GM21367 (cell line): ENCODE measurements at regions not wholly inside any gene's neighbourhood (a gene's known extent, or its start where the extent isn't known, plus 50 kb on each side); places are given as distances from the start of the nearest gene placed in this dataset.
"Not testable (repeated sequence)": the region's sequence is repeated elsewhere in the genome, so short reads cannot be mapped to it uniquely, and the experiment has no call there.

Experiments used
- ATAC-seq: cut with Tn5 transposase; IDR thresholded peaks from one replicate; pipeline ENCODE4 v1.9.1; 2021; ENCODE audit not compliant: unreplicated experiment

GRCh38 chr5:119879446-119879845, 250.1 kb downstream of the FAM170A start:
- ATAC-seq, result no peak

DNA sequence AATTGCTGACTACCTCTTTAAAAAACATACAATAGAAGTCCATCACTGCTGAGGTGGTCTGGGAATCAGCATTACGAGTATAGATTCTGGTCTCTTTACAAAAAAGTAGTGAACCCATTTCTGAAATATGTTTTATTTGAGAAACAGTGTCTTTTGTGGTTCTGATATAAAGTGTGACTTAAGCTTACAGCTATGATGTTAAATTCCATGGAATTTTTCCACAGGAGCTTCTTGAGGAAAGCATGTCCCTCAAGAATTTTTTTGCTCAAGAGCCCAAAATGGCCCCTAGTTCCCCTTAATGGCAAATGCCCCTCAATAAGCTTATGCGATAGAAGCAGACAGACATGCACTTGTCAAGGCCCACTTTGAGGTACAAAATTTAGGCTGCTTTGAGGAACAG, 265.7 kb downstream of the FAM170A start:
- ATAC-seq, result no peak

DNA sequence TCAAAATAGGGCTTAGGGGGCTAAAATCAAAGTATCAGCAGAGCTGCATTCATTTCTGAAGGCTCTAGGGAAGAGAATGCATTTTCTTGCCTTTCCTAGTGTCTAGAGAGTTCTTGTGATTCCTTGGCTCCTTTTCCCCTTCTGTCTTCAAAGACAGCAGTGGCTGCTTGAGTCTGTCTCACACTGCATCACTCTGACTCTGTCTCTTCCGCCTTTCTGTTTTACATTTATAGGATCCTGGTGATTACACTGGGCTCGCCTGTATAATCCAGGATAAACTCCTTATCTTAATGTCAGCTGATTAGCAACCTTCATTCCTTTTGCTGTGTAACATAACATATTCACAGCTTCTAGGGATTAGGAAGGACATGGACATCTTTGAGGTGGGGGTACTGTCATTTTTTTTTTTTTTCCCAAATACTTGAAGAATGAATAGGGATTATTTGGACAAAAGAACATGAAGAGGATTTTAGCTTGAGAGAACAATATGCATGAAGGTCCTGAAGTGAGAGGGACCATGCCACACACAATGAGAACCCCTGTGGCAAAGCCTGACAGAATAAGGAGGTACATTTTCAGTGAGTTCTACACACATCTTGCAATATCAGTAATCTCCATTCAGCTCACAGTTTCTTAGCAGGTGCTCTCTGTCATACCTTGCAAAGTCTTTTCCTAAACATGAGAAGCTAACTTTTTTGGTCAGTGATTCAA, 267.6 kb downstream of the FAM170A start:
- ATAC-seq, result no peak

GRCh38 chr5:119897537-119898370, 268.4 kb downstream of the FAM170A start:
- ATAC-seq, result no peak

- no peak for ATAC-seq
These were observed 270.6 kb downstream of the FAM170A start for GRCh38 chr5:119899981-119900380.

DNA sequence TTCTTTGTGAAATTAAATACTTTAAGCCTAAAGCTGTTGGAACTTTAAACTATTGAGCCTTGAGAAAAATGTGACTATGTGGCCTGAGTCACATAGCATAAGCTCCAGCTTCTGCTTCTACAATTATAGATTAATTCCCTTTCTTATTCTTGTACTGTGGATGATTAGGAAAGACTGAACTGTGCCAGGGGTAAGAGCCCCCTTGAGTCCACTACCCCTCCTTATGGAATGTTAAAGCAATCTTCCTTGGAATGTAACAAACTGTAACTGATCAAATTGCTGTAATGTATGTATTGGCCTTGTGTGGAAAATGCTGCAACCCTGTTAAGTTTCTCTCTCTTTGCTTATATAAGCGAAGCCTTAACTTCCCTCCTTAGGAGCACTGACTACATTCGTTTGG, 273.2 kb downstream of the FAM170A start:
- no peak for ATAC-seq

DNA sequence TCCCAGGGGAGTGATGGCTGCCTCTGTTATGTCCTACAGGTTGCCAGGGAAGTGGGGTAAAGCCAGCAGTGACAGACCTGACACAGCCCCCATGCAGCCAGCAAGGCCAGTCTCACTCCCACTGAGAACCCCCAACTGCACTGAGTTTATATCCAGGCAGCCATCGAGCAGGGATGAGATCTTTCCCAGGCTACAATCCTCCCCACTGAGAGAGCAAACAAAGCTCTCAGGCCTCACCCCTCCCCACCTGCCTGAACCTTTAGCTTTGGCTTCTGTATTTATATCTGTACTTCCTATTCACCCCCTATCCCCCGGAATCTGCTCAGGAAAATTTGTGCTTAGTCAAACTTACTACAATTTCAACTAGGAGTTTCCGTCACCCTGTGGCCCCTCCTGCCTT, 284.1 kb downstream of the FAM170A start:
- no peak for ATAC-seq

DNA sequence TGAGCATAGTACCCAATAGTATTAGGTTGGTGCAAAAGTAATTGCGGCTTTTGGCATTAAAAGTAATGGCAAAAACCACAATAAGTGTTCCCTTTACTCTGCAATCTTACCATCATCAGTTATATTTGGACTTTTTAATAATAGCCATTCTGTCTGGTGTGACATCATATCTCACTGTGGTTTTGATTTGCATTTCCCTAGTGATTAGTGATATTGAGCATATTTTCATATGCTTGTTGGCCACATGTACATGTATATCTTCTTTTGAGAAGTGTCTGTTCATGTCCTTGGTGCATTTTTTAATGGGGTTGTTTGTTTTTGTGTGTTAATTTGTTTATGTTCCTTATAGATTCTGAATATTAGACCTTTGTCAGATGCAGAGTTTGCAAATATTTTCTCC, 289.9 kb downstream of the FAM170A start:
- no peak for ATAC-seq

GRCh38 chr5:119926301-119926700, 296.9 kb downstream of the FAM170A start:
- no peak for ATAC-seq

- ATAC-seq, result no peak
These were observed 299.6 kb downstream of the FAM170A start for GRCh38 chr5:119928974-119929373.

- ATAC-seq, result no peak
These were observed 301.1 kb downstream of the FAM170A start for GRCh38 chr5:119930490-119930889.

DNA sequence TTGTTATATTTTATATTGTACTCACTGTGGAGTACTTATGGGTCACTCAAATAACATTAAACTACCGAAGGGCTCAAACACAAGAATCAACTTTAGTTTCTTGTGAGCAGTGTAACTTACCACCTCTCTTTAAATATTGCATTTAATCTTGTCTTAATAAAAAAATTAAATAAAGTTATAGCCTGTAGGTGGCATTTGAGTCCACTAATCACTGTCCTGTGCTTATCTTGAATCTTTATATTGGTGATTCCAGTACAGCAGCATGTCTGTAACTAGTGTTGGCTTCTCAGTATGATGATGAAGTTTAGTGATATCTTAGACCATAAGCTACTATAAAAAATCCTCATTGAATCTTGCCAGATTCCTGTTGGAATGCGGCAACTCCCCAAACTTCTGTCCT, 313.8 kb downstream of the FAM170A start:
- ATAC-seq, result no peak

GRCh38 chr5:119945691-119946090, 316.3 kb downstream of the FAM170A start:
- ATAC-seq, result no peak

- ATAC-seq, result no peak
These were observed 318.8 kb downstream of the FAM170A start for GRCh38 chr5:119948162-119948561.

- ATAC-seq, result no peak
These were observed 320.2 kb downstream of the FAM170A start for GRCh38 chr5:119949426-119949999.

DNA sequence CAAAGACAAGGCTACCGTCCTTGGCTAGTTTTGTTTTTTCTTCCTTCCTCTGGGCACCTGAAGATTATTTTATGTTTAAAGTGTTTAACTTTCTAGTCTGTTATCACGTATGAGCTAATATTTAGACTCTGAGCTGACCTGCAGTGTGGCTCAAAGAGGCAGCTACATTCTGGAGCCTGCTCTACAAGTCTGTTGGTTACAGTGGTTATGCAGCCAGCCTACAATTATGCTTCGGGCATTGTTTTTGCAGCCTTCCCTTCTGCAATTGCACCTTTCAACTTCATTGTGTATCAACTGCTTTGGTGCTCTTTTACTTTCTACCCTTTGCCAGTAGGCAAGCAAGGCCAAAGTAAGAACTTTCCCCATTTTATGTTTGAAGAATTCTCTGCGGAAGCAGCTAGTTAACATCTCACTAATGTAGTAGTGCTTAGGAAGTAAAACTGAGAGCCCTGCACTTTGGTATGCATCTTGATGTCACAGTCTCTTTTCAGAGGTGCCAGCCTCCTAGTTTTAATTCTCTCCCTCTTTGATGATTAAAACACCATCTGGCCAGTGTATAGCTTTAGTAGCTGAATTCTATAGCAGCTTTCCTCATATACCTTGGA, 322.1 kb downstream of the FAM170A start:
- ATAC-seq, result no peak

GRCh38 chr5:119953474-119953873, 324.1 kb downstream of the FAM170A start:
- ATAC-seq, result no peak

DNA sequence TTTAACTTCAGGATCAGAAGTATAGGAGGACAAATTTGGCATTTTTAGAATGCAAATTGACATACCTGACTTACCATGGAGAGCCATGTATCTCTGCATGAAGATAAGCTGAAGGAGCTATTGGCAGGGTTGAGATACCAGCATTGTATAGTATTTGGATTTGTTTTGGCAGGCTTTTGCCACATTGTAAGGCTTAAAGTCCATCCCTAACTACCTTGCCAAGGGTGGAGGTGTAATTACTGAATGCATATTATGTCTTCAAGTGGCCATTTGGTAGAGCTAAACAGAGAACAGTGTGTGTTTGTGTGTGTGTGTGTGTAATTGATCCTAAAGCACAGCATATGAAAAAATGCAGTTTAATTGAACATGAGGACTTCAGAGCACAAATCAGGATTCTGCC, 324.7 kb downstream of the FAM170A start:
- ATAC-seq, result no peak

DNA sequence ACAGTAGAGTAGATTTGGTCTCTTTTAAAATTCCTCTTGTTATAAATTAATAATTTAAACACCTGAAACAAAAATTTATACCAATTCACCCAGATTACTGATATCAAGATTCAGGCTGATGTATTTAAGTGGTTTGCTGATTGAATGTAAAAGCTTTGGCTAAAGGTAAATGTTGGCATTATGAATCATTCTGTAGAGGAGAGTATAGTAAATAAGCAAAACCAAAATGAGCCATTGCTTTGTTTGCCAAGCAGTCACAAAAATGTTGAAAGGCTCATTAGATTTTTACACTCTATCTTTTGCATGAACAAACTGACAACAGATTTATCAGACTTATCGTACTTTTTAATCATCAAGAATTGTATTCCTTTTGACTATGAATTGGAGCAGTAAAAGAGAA, 332.6 kb downstream of the FAM170A start:
- ATAC-seq, result no peak

GRCh38 chr5:119966028-119966427, 336.7 kb downstream of the FAM170A start:
- ATAC-seq, result no peak

- ATAC-seq, result no peak
These were observed 339.3 kb downstream of the FAM170A start for GRCh38 chr5:119968690-119969089.

DNA sequence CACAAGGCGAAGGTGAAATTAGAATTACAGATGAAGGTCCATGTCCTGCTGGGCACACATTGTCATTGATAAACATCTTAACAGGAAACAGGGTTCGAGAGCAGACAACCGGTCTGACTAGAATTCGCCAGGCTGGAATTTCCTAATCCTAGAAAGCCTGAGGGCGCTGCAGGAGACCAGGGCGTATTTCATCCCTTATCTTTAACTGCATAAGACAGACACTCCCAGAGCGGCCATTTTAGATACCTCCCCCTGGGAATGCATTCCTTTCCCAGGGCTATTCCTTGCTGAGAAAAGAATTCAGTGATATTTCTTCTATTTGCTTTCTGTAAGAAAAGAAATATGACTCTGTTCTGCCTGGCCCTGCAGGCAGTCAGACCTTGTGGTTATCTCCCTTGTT, 357.7 kb downstream of the FAM170A start:
- ATAC-seq, result not testable (repeated sequence)
